A172 (cell line): ENCODE measurements at regions not wholly inside any gene's neighbourhood (a gene's known extent, or its start where the extent isn't known, plus 50 kb on each side); places are given as distances from the start of the nearest gene placed in this dataset.
"Not testable (repeated sequence)": the region's sequence is repeated elsewhere in the genome, so short reads cannot be mapped to it uniquely, and the experiment has no call there.

Experiments
- DNase-seq: peaks from one replicate; pipeline ENCODE4 v3.0.0-alpha.2; 2015; ENCODE audit warnings: low spot score

- no peak for DNase-seq
Measured at GRCh38 chr3:145387211-145387610, 773.8 kb downstream of the PLOD2 start.

GRCh38 chr3:145395421-145395820 is 765.6 kb downstream of the PLOD2 start:
- DNase-seq = no peak

DNA sequence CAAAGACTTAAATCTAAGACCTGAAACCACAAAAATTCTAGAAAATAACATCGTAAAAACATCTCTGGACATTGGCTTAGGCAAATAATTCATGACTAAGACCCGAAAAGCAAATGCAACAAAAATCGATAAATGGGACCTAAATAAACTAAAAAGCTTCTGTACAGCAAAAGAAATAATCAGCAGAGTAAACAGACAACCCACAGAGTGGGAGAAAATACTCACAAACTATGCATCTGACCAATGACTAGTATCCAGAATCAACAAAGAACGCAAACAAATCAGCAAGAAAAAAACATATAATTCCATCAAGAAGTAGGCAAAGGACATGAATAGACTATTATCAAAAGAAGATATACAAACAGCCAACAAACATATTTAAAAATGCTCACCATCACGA is 749.4 kb downstream of the PLOD2 start:
- DNase-seq = no peak

DNA sequence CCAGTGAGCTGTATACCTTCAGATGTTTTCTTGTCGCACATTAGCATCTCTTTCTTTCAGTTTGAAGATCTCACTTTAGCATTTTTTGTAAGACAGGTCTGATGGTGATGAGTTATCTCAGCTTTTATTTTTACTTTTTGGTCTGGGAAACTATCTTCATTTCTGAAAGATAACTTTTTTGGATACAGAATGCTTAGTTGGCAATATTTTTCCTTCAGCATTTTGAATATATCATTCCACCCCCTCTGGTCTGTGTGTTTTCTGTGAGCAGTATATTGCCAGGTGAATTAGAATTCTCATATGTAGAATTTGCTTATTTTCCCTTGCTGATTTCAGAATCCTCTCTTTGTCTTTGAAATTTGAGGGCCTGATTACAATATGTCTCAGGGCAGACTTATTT is 743.3 kb downstream of the PLOD2 start:
- DNase-seq = no peak

DNA sequence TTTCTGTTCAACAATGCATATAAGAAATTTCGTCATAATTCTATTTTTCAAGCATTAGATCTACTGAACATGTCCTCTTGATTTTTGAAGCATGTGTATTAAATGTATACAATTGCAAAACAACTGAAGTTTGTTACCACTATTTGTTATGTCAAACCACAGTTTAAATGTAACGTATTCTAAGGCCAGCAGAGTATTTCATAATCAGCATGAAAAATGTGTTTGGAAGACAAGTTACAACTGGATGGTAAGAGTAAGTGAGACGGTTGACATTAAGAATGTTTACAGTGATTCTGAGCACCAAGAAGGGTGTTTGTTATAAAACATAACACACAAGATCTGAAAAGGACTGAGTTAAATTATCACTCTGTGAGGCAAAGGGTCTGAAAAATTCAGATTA is 738.4 kb downstream of the PLOD2 start:
- DNase-seq = no peak

- DNase-seq = no peak
Measured at GRCh38 chr3:145427355-145427754, 733.6 kb downstream of the PLOD2 start.

- no peak for DNase-seq
Measured at GRCh38 chr3:145429546-145429945, 731.4 kb downstream of the PLOD2 start.

- DNase-seq = no peak
Measured at GRCh38 chr3:145448436-145448835, 712.5 kb downstream of the PLOD2 start.

GRCh38 chr3:145450018-145450682 is 710.8 kb downstream of the PLOD2 start:
- DNase-seq = no peak

DNA sequence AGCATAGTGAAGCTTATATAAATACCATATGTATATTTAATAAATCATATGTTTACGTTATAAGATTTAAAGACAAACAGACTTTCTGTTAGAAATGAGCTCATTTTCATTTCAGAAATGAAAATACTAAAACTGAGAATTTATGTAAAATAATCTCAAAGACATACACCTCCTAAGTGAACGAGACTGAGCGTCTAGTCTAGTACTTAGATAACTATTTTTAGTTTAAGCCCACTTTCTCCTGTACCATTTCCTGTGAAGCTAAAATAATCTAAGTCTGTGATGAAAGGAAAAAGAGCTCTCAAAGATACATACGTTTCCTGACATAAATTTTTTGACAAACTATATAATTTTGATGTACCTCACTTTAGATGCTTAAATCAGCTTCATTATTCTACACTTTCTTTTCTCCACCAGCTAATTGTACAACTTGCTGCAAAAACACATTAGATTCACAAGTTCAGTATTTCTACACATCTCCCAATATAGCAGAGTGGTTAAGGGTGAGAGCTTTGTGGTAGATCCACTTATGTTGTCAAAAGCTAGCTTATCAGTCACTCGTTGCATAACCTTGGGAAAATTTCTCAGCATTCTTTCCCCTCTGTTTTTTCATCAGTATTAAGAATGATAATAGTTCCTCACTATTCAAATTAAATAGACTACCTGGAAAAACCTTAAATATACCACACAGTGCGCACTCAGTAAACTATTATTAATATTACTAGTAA is 703.0 kb downstream of the PLOD2 start:
- DNase-seq = no peak

DNA sequence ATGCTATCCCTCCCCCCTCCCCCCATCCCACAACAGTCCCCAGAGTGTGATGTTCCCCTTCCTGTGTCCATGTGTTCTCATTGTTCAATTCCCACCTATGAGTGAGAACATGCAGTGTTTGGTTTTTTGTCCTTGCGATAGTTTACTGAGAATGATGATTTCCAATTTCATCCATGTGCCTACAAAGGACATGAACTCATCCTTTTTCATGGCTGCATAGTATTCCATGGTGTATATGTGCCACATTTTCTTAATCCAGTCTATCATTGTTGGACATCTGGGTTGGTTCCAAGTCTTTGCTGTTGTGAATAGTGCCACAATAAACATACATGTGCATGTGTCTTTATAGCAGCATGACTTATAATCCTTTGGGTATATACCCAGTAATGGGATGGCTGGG is 701.3 kb downstream of the PLOD2 start:
- not testable (repeated sequence) for DNase-seq

DNA sequence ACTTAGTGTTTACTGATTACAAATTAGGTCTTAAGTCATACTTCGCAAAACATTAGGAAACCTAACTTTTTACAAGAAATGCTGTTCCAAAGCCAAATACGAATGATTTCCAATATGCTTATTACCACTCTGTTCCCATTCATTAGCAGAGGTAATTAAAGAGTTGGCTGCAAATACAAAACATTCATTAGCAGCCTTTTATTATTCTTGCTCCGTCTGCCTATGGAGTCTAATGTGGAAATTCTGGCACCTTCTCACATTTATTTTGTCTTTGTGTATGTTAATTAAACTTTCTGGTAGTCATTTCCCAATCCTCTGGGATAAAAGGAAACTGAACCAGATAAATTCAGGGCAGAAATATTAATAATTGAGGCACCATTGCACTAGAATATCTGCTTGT is 689.0 kb downstream of the PLOD2 start:
- DNase-seq = no peak

DNA sequence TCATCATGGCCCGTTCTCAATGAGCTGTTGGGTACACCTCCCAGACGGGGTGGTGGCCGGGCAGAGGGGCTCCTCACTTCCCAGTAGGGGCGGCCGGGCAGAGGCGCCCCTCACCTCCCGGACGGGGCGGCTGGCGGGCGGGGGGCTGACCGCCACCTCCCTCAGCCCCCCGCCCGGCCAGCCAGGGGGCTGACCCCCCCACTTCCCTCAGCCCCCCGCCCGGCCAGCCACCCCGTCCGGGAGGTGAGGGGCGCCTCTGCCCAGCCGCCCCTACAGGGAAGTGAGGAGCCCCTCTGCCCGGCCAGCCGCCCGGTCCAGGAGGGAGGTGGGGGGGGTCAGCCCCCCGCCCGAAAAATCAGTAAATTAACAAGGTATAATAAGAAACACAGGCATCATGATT is 678.2 kb downstream of the PLOD2 start:
- not testable (repeated sequence) for DNase-seq

- DNase-seq = no peak
Measured at GRCh38 chr3:145483992-145484391, 677.0 kb downstream of the PLOD2 start.

- DNase-seq = no peak
Measured at GRCh38 chr3:145489011-145489410, 672.0 kb downstream of the PLOD2 start.

GRCh38 chr3:145490088-145491048 is 670.6 kb downstream of the PLOD2 start:
- no peak for DNase-seq

DNA sequence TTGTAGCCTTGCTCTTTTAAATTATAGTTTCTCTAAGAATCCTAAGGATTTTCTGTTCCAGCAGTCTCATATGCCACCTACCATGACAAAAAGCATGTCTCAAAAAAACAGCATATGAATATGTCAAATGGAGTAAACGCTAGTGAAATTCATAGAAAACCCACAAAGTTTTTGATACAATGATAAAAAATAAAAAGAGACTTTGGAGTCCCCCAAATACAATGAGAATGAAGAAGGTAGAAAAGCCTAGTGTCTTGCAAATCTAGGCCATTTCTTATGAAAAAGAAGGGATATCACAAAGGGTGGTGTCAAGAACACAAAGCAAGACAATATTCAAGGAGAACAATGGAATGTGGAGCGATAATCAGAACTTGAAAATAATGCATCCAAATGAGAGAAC is 668.5 kb downstream of the PLOD2 start:
- DNase-seq = no peak

- not testable (repeated sequence) for DNase-seq
Measured at GRCh38 chr3:145517416-145517815, 643.6 kb downstream of the PLOD2 start.

DNA sequence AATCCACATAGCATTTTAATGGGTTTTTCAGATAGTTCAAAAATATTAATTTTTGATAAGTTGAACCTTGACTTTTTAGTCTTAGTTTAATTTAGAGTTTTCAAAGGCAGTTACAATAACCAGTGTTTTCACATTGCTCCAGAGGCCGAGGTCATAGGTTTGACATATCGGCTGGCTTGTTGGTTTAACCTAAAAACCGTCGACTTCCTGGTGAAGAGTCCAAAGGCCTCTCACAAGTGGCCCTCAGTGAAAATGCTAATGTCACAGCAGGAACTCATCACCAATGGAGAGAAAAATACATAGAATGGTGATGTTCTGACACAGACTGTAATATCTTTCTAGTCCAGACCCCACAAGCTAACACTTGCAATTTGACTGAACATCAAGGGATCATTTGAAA is 642.3 kb downstream of the PLOD2 start:
- no peak for DNase-seq

GRCh38 chr3:145519398-145520047 is 641.5 kb downstream of the PLOD2 start:
- no peak for DNase-seq

- no peak for DNase-seq
Measured at GRCh38 chr3:145522179-145522578, 638.8 kb downstream of the PLOD2 start.
